A673 (cell line): ENCODE measurements at regions not wholly inside any gene's neighbourhood (a gene's known extent, or its start where the extent isn't known, plus 50 kb on each side); places are given as distances from the start of the nearest gene placed in this dataset.

ENCODE experiments used
- BruUV-seq: library from RNA; stranded (reverse); fragments of 400-500 nt; replicated peaks from 2 replicates; lab custom pipeline; 2021; lab: Mats Ljungman, UMichigan
- CTCF ChIA-PET: fragments of 300-600 bp; sonication (Branson Sonifier 250); formaldehyde crosslinking; loops from one replicate; lab custom pipeline; 2022; ENCODE audit warnings: antibody characterized with exemption; lab: Charles Lee
- POLR2A ChIA-PET: fragments of 300-600 bp; sonication (Branson Sonifier 250); formaldehyde crosslinking; loops from one replicate; lab custom pipeline; 2022; ENCODE audit warnings: antibody characterized with exemption; ENCODE audit not compliant: low non-redundant PET; lab: Charles Lee
- DNase-seq: peaks from one replicate; pipeline ENCODE4 v3.0.0-alpha.2; 2015; ENCODE audit warnings: low spot score
- H3K27ac ChIP-seq: fragments of 200-600 bp; sonication (generic); 2 replicates; pipeline ENCODE4 v1.5.1; 2016; ENCODE audit warnings: mixed run types, low read depth, mild to moderate bottlenecking, mixed read lengths, antibody characterized with exemption, low read length; ENCODE audit not compliant: poor library complexity, severe bottlenecking
- H3K27me3 ChIP-seq: fragments of 200-600 bp; sonication (generic); replicated peaks from 2 replicates; pipeline ENCODE4 v1.6.1; 2017; ENCODE audit warnings: mixed run types, low read depth, mild to moderate bottlenecking, mixed read lengths, antibody characterized with exemption, low read length; ENCODE audit not compliant: insufficient read depth, poor library complexity
- H3K36me3 ChIP-seq: fragments of 200-600 bp; sonication (generic); 2 replicates; pipeline ENCODE4 v1.6.1; 2016; ENCODE audit warnings: mixed run types, mild to moderate bottlenecking, mixed read lengths, antibody characterized with exemption, low read length; ENCODE audit not compliant: insufficient read depth, poor library complexity, severe bottlenecking
- H3K4me1 ChIP-seq: fragments of 200-600 bp; sonication (generic); 2 replicates; pipeline ENCODE4 v1.6.1; 2017; ENCODE audit warnings: mixed run types, mild to moderate bottlenecking, mixed read lengths, antibody characterized with exemption, low read length; ENCODE audit not compliant: insufficient read depth, poor library complexity, severe bottlenecking
- H3K4me3 ChIP-seq: fragments of 200-600 bp; sonication (generic); 2 replicates; pipeline ENCODE4 v1.5.1; 2016; ENCODE audit warnings: low read depth, mixed run types, mild to moderate bottlenecking, mixed read lengths, low read length; ENCODE audit not compliant: poor library complexity, severe bottlenecking
- H3K9me3 ChIP-seq: fragments of 200-600 bp; sonication (generic); 2 replicates; pipeline ENCODE4 v1.6.1; 2016; ENCODE audit warnings: mixed run types, low read depth, mild to moderate bottlenecking, mixed read lengths, antibody characterized with exemption, low read length; ENCODE audit not compliant: poor library complexity, severe bottlenecking
- EZH2 ChIP-seq: fragments of 200-600 bp; sonication (generic); IDR thresholded peaks from 2 replicates; pipeline ENCODE4 v1.6.1; 2017; ENCODE audit warnings: borderline replicate concordance, low read depth, mild to moderate bottlenecking, mixed read lengths, antibody characterized with exemption, low read length; ENCODE audit not compliant: poor library complexity, severe bottlenecking
- intact Hi-C: fragments of 100-400 bp; cut with micrococcal nuclease; formaldehyde crosslinking; loops from one replicate; pipeline ENCODE4 v1.10.0; 2022; ENCODE audit not compliant: unreplicated experiment
- TF ChIP-seq, protein P1 (sequence below): fragments of 300-800, 200-600 bp; sonication (generic); conservative IDR thresholded peaks from 2 replicates; pipeline ENCODE4 v1.5.1; 2017; ENCODE audit warnings: low read depth, mild to moderate bottlenecking, antibody characterized with exemption, low read length, moderate library complexity, mixed read lengths

DNA sequence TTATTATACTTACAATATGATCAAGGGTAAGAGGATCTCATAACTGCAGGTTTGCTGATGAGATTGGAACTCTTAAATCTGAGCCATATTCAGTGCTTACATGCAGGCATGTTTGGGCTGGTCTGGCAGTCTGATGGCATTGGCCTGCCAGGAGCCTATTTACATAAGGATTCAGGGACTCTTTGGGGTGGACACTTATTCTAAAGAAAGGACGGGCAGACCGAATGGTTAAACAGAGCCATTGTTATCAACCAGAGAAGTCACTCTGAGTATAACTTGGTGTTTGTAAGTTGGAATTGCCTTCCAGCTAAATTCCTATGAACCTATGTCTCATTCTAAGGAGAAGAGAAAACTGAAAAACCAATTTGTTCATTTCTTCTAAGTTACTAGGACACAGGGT, 932.8 kb downstream of the IGSF11 start:
- Histone ChIP-seq H3K36me3 (no peaks in the 10 kb centered on the region), H3K27ac (no peak overlapping the region), H3K27me3 (no peaks in the 10 kb centered on the region), H3K4me3 (no peak overlapping the region), H3K4me1 (no peaks in the 10 kb centered on the region), H3K9me3 (no peaks in the 10 kb centered on the region)
- ChIA-PET CTCF (no interaction called here), POLR2A (no interaction called here)
- no TSS peak for BruUV-seq
- intact Hi-C loops = no loop called here
- DNase-seq = no peak
- TF ChIP-seq, protein P1, sequence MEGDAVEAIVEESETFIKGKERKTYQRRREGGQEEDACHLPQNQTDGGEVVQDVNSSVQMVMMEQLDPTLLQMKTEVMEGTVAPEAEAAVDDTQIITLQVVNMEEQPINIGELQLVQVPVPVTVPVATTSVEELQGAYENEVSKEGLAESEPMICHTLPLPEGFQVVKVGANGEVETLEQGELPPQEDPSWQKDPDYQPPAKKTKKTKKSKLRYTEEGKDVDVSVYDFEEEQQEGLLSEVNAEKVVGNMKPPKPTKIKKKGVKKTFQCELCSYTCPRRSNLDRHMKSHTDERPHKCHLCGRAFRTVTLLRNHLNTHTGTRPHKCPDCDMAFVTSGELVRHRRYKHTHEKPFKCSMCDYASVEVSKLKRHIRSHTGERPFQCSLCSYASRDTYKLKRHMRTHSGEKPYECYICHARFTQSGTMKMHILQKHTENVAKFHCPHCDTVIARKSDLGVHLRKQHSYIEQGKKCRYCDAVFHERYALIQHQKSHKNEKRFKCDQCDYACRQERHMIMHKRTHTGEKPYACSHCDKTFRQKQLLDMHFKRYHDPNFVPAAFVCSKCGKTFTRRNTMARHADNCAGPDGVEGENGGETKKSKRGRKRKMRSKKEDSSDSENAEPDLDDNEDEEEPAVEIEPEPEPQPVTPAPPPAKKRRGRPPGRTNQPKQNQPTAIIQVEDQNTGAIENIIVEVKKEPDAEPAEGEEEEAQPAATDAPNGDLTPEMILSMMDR = no peak
- no peak for TF ChIP-seq EZH2

DNA sequence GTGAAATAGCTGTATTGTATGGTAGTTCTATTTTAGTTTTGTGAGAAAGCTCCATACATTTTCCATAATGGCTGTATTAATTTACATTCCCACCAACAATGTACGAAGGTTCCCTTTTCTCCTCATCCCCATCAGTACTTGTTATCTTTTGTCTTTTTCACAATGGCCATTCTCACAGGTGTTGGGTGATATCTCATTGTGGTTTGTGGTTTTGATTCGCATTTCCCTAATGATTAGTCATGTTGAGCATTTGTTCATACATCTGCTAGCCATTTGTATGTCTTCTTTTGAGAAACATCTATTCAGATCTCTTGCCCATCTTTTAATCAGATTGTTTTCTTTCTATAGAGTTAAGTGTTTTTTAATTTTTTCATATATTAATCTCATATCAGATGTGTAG, 931.9 kb downstream of the IGSF11 start:
- H3K4me3 ChIP-seq = no peak overlapping the region
- DNase-seq = no peak
- no TSS peak for BruUV-seq
- no peak overlapping the region for H3K27ac ChIP-seq
- ChIA-PET POLR2A (no interaction called here), CTCF (no interaction called here)
- TF ChIP-seq EZH2 = no peak
- TF ChIP-seq, protein P1 = no peak
- intact Hi-C loops = no loop called here
- no peaks in the 10 kb centered on the region for H3K27me3 ChIP-seq
- no peaks in the 10 kb centered on the region for H3K36me3 ChIP-seq
- no peaks in the 10 kb centered on the region for H3K9me3 ChIP-seq
- no peaks in the 10 kb centered on the region for H3K4me1 ChIP-seq

DNA sequence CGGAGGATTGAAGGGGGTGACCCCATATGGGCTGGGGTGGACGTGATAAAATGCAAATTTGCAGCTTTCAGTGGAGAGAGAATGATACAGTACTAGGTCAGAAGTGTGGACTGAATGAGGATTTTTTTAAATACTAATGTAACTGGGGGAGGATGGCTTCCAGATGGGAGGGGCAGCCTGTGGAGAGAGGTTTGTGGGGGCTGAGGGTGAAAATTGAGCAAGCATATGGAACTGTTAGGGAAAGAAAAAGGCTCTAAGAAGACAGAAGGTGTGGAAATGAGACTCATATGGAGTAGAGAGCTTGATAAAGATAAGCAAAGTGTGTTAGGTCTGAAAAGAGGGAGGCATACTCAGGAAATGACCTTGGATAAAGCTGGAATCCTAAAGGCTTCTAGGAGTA, 926.4 kb downstream of the IGSF11 start:
- ChIA-PET CTCF (no interaction called here), POLR2A (no interaction called here)
- intact Hi-C loops = no loop called here
- BruUV-seq = no TSS peak
- H3K27ac ChIP-seq = no peak overlapping the region
- DNase-seq = no peak
- no peaks in the 10 kb centered on the region for H3K36me3 ChIP-seq
- H3K9me3 ChIP-seq = no peaks in the 10 kb centered on the region
- no peaks in the 10 kb centered on the region for H3K27me3 ChIP-seq
- TF ChIP-seq, protein P1 = no peak
- TF ChIP-seq EZH2 = no peak
- no peak overlapping the region for H3K4me3 ChIP-seq
- H3K4me1 ChIP-seq = no peaks in the 10 kb centered on the region
